DOHH2 (cell line): ENCODE measurements at regions not wholly inside any gene's neighbourhood (a gene's known extent, or its start where the extent isn't known, plus 50 kb on each side); places are given as distances from the start of the nearest gene placed in this dataset.

Experiments
- CTCF ChIP-seq: fragments of 200-600 bp; sonication (generic); IDR thresholded peaks from one replicate; pipeline ENCODE4 v1.5.1; 2014; ENCODE audit warnings: antibody characterized with exemption, mild to moderate bottlenecking, low read depth, low read length; ENCODE audit not compliant: poor library complexity, severe bottlenecking
- EZH2phosphoT487 ChIP-seq: fragments of 200-600 bp; sonication (generic); IDR thresholded peaks from 2 replicates; pipeline ENCODE4 v1.6.1; 2017; ENCODE audit warnings: borderline replicate concordance, mild to moderate bottlenecking, antibody characterized with exemption, low read length, moderate library complexity, mixed read lengths

DNA sequence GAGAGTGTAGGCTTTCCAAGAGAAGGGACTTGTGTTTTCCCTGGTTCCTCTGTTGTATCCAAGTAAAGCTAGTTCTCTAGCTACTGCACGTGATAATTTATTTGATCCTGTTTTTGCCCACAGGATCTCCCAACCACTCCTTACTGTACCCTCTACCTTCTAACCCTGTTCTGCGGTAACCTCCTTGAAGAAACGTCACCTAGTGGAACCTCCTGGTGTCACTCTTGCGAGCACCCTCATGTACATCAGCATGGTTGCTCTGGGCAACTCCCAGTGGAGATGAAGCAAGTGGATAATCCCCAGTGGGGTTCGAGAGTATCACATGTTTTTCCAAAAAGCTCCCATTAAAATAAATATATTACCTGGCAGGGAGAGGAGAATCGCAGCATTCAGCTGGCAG is 108.9 kb upstream of the CLMP start:
- no peak for TF ChIP-seq EZH2phosphoT487
- no peak for TF ChIP-seq CTCF
